ENCODE measurements at regions not wholly inside any gene's neighbourhood (a gene's known extent, or its start where the extent isn't known, plus 50 kb on each side); places are given as distances from the start of the nearest gene placed in this dataset.

DNA sequence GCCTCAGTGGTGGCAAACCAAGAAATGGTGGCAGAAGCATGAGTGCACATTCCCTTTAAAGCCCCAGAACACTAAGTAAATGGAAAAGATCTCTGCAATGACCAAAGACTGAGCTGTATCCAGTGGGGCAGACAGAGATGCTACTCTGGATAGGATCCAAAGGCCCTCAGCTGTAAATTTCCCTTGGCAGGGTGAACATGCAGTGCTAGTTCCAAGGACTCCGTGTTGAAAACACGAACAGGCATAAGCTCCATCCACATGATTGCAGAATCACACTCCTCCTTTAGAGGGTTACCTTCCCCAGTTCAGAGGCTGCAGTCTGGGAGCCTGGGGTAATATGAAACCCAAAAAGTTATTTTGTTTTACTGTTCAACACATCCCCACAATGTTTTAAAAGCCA, 98.6 kb upstream of the KLF7 start:
- H3K36me3 ChIP-seq (ENCODE audit: control insufficient read depth, insufficient read depth, low read length), result no peaks in the 10 kb centered on the region
- no peaks in the 10 kb centered on the region for H3K27me3 ChIP-seq (ENCODE audit: insufficient read depth, low read length, poor library complexity)
- no peak overlapping the region for H3K4me2 ChIP-seq (ENCODE audit: low read length)
- no peak overlapping the region for H2BK120ac ChIP-seq (ENCODE audit: low read depth, low read length)
- no CpG with 5 or more reads among the region's 2 CpGs for WGBS (ENCODE audit: extremely low coverage, insufficient coverage, low lambda C conversion rate)
- no peak overlapping the region for H3K18ac ChIP-seq (ENCODE audit: low read length)
- H3K27ac ChIP-seq (ENCODE audit: low read depth, low read length), result no peak overlapping the region
- H3K4me1 ChIP-seq (ENCODE audit: control insufficient read depth, low read depth, low read length), result no peaks in the 10 kb centered on the region
- H3K4ac ChIP-seq (ENCODE audit: low read depth, low read length), result no peak overlapping the region
- H3K23ac ChIP-seq (ENCODE audit: low read length), result no peak overlapping the region
- no peaks in the 10 kb centered on the region for H3K79me2 ChIP-seq (ENCODE audit: control insufficient read depth, insufficient read depth, low read length)
- H4K8ac ChIP-seq (ENCODE audit: low read depth, low read length), result no peak overlapping the region
- no peak overlapping the region for H2AK5ac ChIP-seq (ENCODE audit: low read length)
- no peak overlapping the region for H3K4me3 ChIP-seq (ENCODE audit: low read length)
- H4K5ac ChIP-seq (ENCODE audit: low read length), result no peak overlapping the region
- no peaks in the 10 kb centered on the region for H3K79me1 ChIP-seq (ENCODE audit: low read length)
- H3K9ac ChIP-seq (ENCODE audit: low read length), result no peak overlapping the region
- H2BK15ac ChIP-seq (replicated peaks; ENCODE audit: low read depth), result no peak overlapping the region
- H2BK5ac ChIP-seq (ENCODE audit: low read length), result no peak overlapping the region
- no peak for DNase-seq
- H3K56ac ChIP-seq (ENCODE audit: low read length), result no peak overlapping the region

GRCh38 chr2:207265332-207265731, 99.6 kb upstream of the KLF7 start:
- DNase-seq, result no peak
- peaks cover under 1% of the 10 kb centered on the region for H3K4me1 ChIP-seq (ENCODE audit: control insufficient read depth, low read depth, low read length)
- H3K27me3 ChIP-seq (ENCODE audit: insufficient read depth, low read length, poor library complexity), result no peaks in the 10 kb centered on the region
- no peak overlapping the region for H2AK5ac ChIP-seq (ENCODE audit: low read length)
- no peak overlapping the region for H3K4ac ChIP-seq (ENCODE audit: low read depth, low read length)
- no peaks in the 10 kb centered on the region for H3K79me2 ChIP-seq (ENCODE audit: control insufficient read depth, insufficient read depth, low read length)
- no peak overlapping the region for H3K4me3 ChIP-seq (ENCODE audit: low read length)
- no peak overlapping the region for H4K5ac ChIP-seq (ENCODE audit: low read length)
- H2BK15ac ChIP-seq (replicated peaks; ENCODE audit: low read depth), result no peak overlapping the region
- no peak overlapping the region for H3K23ac ChIP-seq (ENCODE audit: low read length)
- H3K18ac ChIP-seq (ENCODE audit: low read length), result no peak overlapping the region
- H3K79me1 ChIP-seq (ENCODE audit: low read length), result no peaks in the 10 kb centered on the region
- no peak overlapping the region for H2BK5ac ChIP-seq (ENCODE audit: low read length)
- no peak overlapping the region for H3K9ac ChIP-seq (ENCODE audit: low read length)
- no peak overlapping the region for H3K56ac ChIP-seq (ENCODE audit: low read length)
- H2BK120ac ChIP-seq (ENCODE audit: low read depth, low read length), result no peak overlapping the region
- no CpG with 5 or more reads among the region's 2 CpGs for WGBS (ENCODE audit: extremely low coverage, insufficient coverage, low lambda C conversion rate)
- H4K8ac ChIP-seq (ENCODE audit: low read depth, low read length), result no peak overlapping the region
- no peaks in the 10 kb centered on the region for H3K36me3 ChIP-seq (ENCODE audit: control insufficient read depth, insufficient read depth, low read length)
- no peak overlapping the region for H3K4me2 ChIP-seq (ENCODE audit: low read length)
- H3K27ac ChIP-seq (ENCODE audit: low read depth, low read length), result no peak overlapping the region

GRCh38 chr2:207265869-207266268, 100.1 kb upstream of the KLF7 start:
- no CpG with 5 or more reads among the region's 6 CpGs for WGBS (ENCODE audit: extremely low coverage, insufficient coverage, low lambda C conversion rate)
- H3K79me1 ChIP-seq (ENCODE audit: low read length), result no peaks in the 10 kb centered on the region
- no peak for DNase-seq
- no peak overlapping the region for H3K4me2 ChIP-seq (ENCODE audit: low read length)
- no peak overlapping the region for H3K4me3 ChIP-seq (ENCODE audit: low read length)
- H3K79me2 ChIP-seq (ENCODE audit: control insufficient read depth, insufficient read depth, low read length), result no peaks in the 10 kb centered on the region
- H3K36me3 ChIP-seq (ENCODE audit: control insufficient read depth, insufficient read depth, low read length), result no peaks in the 10 kb centered on the region
- H3K27me3 ChIP-seq (ENCODE audit: insufficient read depth, low read length, poor library complexity), result no peaks in the 10 kb centered on the region
- no peak overlapping the region for H3K27ac ChIP-seq (ENCODE audit: low read depth, low read length)
- no peak overlapping the region for H2BK15ac ChIP-seq (replicated peaks; ENCODE audit: low read depth)
- H4K5ac ChIP-seq (ENCODE audit: low read length), result no peak overlapping the region
- peaks cover 2% of the 10 kb centered on the region for H3K4me1 ChIP-seq (ENCODE audit: control insufficient read depth, low read depth, low read length)
- no peak overlapping the region for H2BK5ac ChIP-seq (ENCODE audit: low read length)
- no peak overlapping the region for H4K8ac ChIP-seq (ENCODE audit: low read depth, low read length)
- no peak overlapping the region for H3K18ac ChIP-seq (ENCODE audit: low read length)
- H2BK120ac ChIP-seq (ENCODE audit: low read depth, low read length), result no peak overlapping the region
- H3K23ac ChIP-seq (ENCODE audit: low read length), result no peak overlapping the region
- no peak overlapping the region for H3K4ac ChIP-seq (ENCODE audit: low read depth, low read length)
- no peak overlapping the region for H2AK5ac ChIP-seq (ENCODE audit: low read length)
- H3K56ac ChIP-seq (ENCODE audit: low read length), result no peak overlapping the region
- no peak overlapping the region for H3K9ac ChIP-seq (ENCODE audit: low read length)

GRCh38 chr2:207266648-207267047, 100.9 kb upstream of the KLF7 start:
- Histone ChIP-seq H3K79me2 (ENCODE audit: control insufficient read depth, insufficient read depth, low read length) (no peaks in the 10 kb centered on the region), H3K79me1 (ENCODE audit: low read length) (no peaks in the 10 kb centered on the region), H3K36me3 (ENCODE audit: control insufficient read depth, insufficient read depth, low read length) (no peaks in the 10 kb centered on the region), H3K18ac (ENCODE audit: low read length) (no peak overlapping the region), H3K27ac (ENCODE audit: low read depth, low read length) (no peak overlapping the region), H3K56ac (ENCODE audit: low read length) (no peak overlapping the region), H2BK15ac (replicated peaks; ENCODE audit: low read depth) (no peak overlapping the region), H3K4me1 (ENCODE audit: control insufficient read depth, low read depth, low read length) (peaks cover 2% of the 10 kb centered on the region), H4K5ac (ENCODE audit: low read length) (no peak overlapping the region), H2BK120ac (ENCODE audit: low read depth, low read length) (no peak overlapping the region), H2BK5ac (ENCODE audit: low read length) (no peak overlapping the region), H3K4me2 (ENCODE audit: low read length) (no peak overlapping the region), H3K4ac (ENCODE audit: low read depth, low read length) (no peak overlapping the region), H3K27me3 (ENCODE audit: insufficient read depth, low read length, poor library complexity) (no peaks in the 10 kb centered on the region), H3K4me3 (ENCODE audit: low read length) (no peak overlapping the region), H3K23ac (ENCODE audit: low read length) (no peak overlapping the region), H2AK5ac (ENCODE audit: low read length) (no peak overlapping the region), H4K8ac (ENCODE audit: low read depth, low read length) (no peak overlapping the region), H3K9ac (ENCODE audit: low read length) (no peak overlapping the region)
- no peak for DNase-seq
- WGBS (ENCODE audit: extremely low coverage, insufficient coverage, low lambda C conversion rate), result no CpG with 5 or more reads among the region's 7 CpGs

DNA sequence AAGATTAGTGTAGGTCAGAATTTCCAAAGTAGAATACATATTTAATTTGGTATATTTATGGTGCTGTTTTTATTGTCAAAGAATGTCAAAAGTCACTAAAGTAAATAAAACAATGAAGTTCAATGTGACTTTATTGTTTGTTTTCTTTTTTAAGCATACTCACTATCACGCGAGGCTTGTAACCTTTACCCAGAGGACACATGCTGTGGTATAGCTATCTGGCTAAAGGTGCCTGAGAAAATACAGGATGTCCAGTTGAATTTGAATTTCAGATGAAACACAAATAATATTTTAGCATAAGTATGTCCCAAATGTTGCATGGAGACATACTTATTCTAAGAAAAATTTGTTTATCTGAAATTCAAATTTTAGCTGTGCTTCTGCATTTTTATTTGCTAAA, 103.3 kb upstream of the KLF7 start:
- Histone ChIP-seq H3K4me1 (ENCODE audit: control insufficient read depth, low read depth, low read length) (peaks cover 2% of the 10 kb centered on the region), H3K18ac (ENCODE audit: low read length) (no peak overlapping the region), H3K27ac (ENCODE audit: low read depth, low read length) (no peak overlapping the region), H2BK5ac (ENCODE audit: low read length) (no peak overlapping the region), H4K8ac (ENCODE audit: low read depth, low read length) (no peak overlapping the region), H3K4me3 (ENCODE audit: low read length) (no peak overlapping the region), H2AK5ac (ENCODE audit: low read length) (no peak overlapping the region), H3K56ac (ENCODE audit: low read length) (no peak overlapping the region), H3K27me3 (ENCODE audit: insufficient read depth, low read length, poor library complexity) (no peaks in the 10 kb centered on the region), H3K4me2 (ENCODE audit: low read length) (no peak overlapping the region), H2BK15ac (replicated peaks; ENCODE audit: low read depth) (no peak overlapping the region), H3K36me3 (ENCODE audit: control insufficient read depth, insufficient read depth, low read length) (no peaks in the 10 kb centered on the region), H3K79me2 (ENCODE audit: control insufficient read depth, insufficient read depth, low read length) (no peaks in the 10 kb centered on the region), H4K5ac (ENCODE audit: low read length) (no peak overlapping the region), H3K23ac (ENCODE audit: low read length) (no peak overlapping the region), H3K4ac (ENCODE audit: low read depth, low read length) (no peak overlapping the region), H3K79me1 (ENCODE audit: low read length) (no peaks in the 10 kb centered on the region), H2BK120ac (ENCODE audit: low read depth, low read length) (no peak overlapping the region), H3K9ac (ENCODE audit: low read length) (no peak overlapping the region)
- DNase-seq, result no peak
- no CpG with 5 or more reads among the region's 2 CpGs for WGBS (ENCODE audit: extremely low coverage, insufficient coverage, low lambda C conversion rate)

GRCh38 chr2:207274530-207275189, 108.9 kb upstream of the KLF7 start:
- H3K9ac ChIP-seq (ENCODE audit: low read length), result no peak overlapping the region
- no peak for DNase-seq

More at GRCh38 chr2:207274530-207275189, 108.9 kb upstream of the KLF7 start:
- no peaks in the 10 kb centered on the region for H3K79me1 ChIP-seq (ENCODE audit: low read length)
- H2AK5ac ChIP-seq (ENCODE audit: low read length), result no peak overlapping the region
- no peak overlapping the region for H3K18ac ChIP-seq (ENCODE audit: low read length)
- no peak overlapping the region for H3K4ac ChIP-seq (ENCODE audit: low read depth, low read length)
- no peak overlapping the region for H2BK120ac ChIP-seq (ENCODE audit: low read depth, low read length)
- no peak overlapping the region for H2BK15ac ChIP-seq (replicated peaks; ENCODE audit: low read depth)
- H3K27ac ChIP-seq (ENCODE audit: low read depth, low read length), result no peak overlapping the region
- H3K27me3 ChIP-seq (ENCODE audit: insufficient read depth, low read length, poor library complexity), result no peaks in the 10 kb centered on the region
- no peaks in the 10 kb centered on the region for H3K36me3 ChIP-seq (ENCODE audit: control insufficient read depth, insufficient read depth, low read length)
- no peak overlapping the region for H3K4me3 ChIP-seq (ENCODE audit: low read length)
- WGBS (ENCODE audit: extremely low coverage, insufficient coverage, low lambda C conversion rate), result no CpG with 5 or more reads among the region's 5 CpGs
- H3K4me2 ChIP-seq (ENCODE audit: low read length), result no peak overlapping the region
- no peak overlapping the region for H3K23ac ChIP-seq (ENCODE audit: low read length)
- peaks cover 2% of the 10 kb centered on the region for H3K4me1 ChIP-seq (ENCODE audit: control insufficient read depth, low read depth, low read length)
- H4K8ac ChIP-seq (ENCODE audit: low read depth, low read length), result no peak overlapping the region
- H3K79me2 ChIP-seq (ENCODE audit: control insufficient read depth, insufficient read depth, low read length), result no peaks in the 10 kb centered on the region
- no peak overlapping the region for H4K5ac ChIP-seq (ENCODE audit: low read length)
- H2BK5ac ChIP-seq (ENCODE audit: low read length), result no peak overlapping the region
- no peak overlapping the region for H3K56ac ChIP-seq (ENCODE audit: low read length)

Data from mesendoderm (in vitro differentiated cells).